HepG2 (cell line): ENCODE measurements at regions not wholly inside any gene's neighbourhood (a gene's known extent, or its start where the extent isn't known, plus 50 kb on each side); places are given as distances from the start of the nearest gene placed in this dataset.

Experiments used
- ATAC-seq: fragments of 200-7000 bp; cut with Tn5 transposase; 3 replicates; pipeline ENCODE4 v1.9.1; 2020; ENCODE audit warnings: mild to moderate bottlenecking, moderate library complexity
- BruUV-seq: library from RNA; stranded (reverse); fragments of 400-500 nt; replicated peaks from 2 replicates; lab custom pipeline; 2021; lab: Mats Ljungman, UMichigan
- CTCF ChIA-PET: fragments of 300-600 bp; formaldehyde crosslinking; extraction: SDS; loops from one replicate; lab custom pipeline; 2021; ENCODE audit warnings: low total read pairs, inconsistent platforms, low intra/inter-chr PET ratio; lab: Yijun Ruan, JAX
- POLR2A ChIA-PET: fragments of 350-600 bp; sonication (Branson Sonifier 250); formaldehyde crosslinking; loops from one replicate; lab custom pipeline; 2020; ENCODE audit warnings: antibody characterized with exemption, inconsistent platforms; lab: Yijun Ruan, JAX
- DNase-seq: peaks from one replicate; pipeline ENCODE4 v3.0.0-alpha.2; 2015; ENCODE audit warnings: low spot score
- FAIRE-seq: peaks from 3 replicates; lab custom pipeline; 2011; peaks lifted over from hg19 to GRCh38; lab: Jason Lieb, UNC
- H2AFZ ChIP-seq: one replicate; pipeline ENCODE4 v1.6.1; 2011; ENCODE audit warnings: low read length, inconsistent platforms
- H3K27ac ChIP-seq: fragments of 300-600 bp; 3 replicates; pipeline ENCODE4 v1.8.0; 2011; ENCODE audit warnings: mixed run types, mild to moderate bottlenecking, mixed read lengths, low read length, inconsistent platforms; ENCODE audit not compliant: insufficient read depth; ENCODE audit errors: extremely low read length
- H3K27me3 ChIP-seq, 2 experiments: fragments of 200-600 bp in 1 of 2; 2 replicates in 1 of 2; 3 replicates in 1 of 2; pipeline versions ENCODE4 v1.6.0 to v1.8.0; 2011; ENCODE audit warnings: low read length in 2 of 2, mild to moderate bottlenecking in 2 of 2, moderate library complexity in 2 of 2, inconsistent platforms in 1 of 2; ENCODE audit not compliant: insufficient read depth in 2 of 2, control insufficient read depth in 1 of 2
- H3K36me3 ChIP-seq, 2 experiments: fragments of 200-600 bp in 1 of 2; replicated peaks in 1 of 2; 2 replicates in 1 of 2; 3 replicates in 1 of 2; pipeline versions ENCODE4 v1.5.1 to v1.8.0; 2011; ENCODE audit warnings: low read length in 2 of 2, inconsistent platforms in 1 of 2; ENCODE audit not compliant: insufficient read depth in 2 of 2, control insufficient read depth in 1 of 2
- H3K4me1 ChIP-seq: 2 replicates; pipeline ENCODE4 v1.5.1; 2012; ENCODE audit warnings: low read length, inconsistent platforms; ENCODE audit not compliant: insufficient read depth
- H3K4me2 ChIP-seq: 2 replicates; pipeline ENCODE4 v1.6.0; 2011; ENCODE audit warnings: low read depth, low read length, inconsistent platforms
- H3K4me3 ChIP-seq, 3 experiments: fragments of 200-600 bp in 1 of 3; sonication (generic), shearing (Covaris generic) in 1 of 3; replicated peaks in 1 of 3; 2 replicates each; pipeline ENCODE4 v1.5.1; 2011 to 2016; ENCODE audit warnings: low read length in 3 of 3, inconsistent platforms in 2 of 3, low read depth in 2 of 3, mild to moderate bottlenecking in 2 of 3, control low read depth in 1 of 3, mixed read lengths in 1 of 3; ENCODE audit not compliant: insufficient read depth in 1 of 3
- H3K79me2 ChIP-seq: one replicate; pipeline ENCODE4 v1.6.1; 2011; ENCODE audit warnings: low read length, inconsistent platforms; ENCODE audit not compliant: insufficient read depth
- H3K9ac ChIP-seq: 2 replicates; pipeline ENCODE4 v1.6.0; 2011; ENCODE audit warnings: mild to moderate bottlenecking, low read depth, low read length, inconsistent platforms; ENCODE audit not compliant: insufficient read depth
- H3K9me3 ChIP-seq: 2 replicates; pipeline ENCODE4 v1.5.1; 2012; ENCODE audit warnings: mild to moderate bottlenecking, low read length
- H4K20me1 ChIP-seq: 2 replicates; pipeline ENCODE4 v1.6.0; 2011; ENCODE audit warnings: inconsistent platforms, mild to moderate bottlenecking, low read length, moderate library complexity; ENCODE audit not compliant: insufficient read depth
- CTCF ChIP-seq: sonication (generic); formaldehyde crosslinking; IDR thresholded peaks from 2 replicates; pipeline ENCODE4 v1.5.0; 2020; ENCODE audit warnings: mild to moderate bottlenecking, missing genetic modification reagents, moderate library complexity
- HNRNPUL1 ChIP-seq: fragments of 200-400 bp; formaldehyde crosslinking; IDR thresholded peaks from 2 replicates; pipeline ENCODE4 v1.6.1; 2017; ENCODE audit warnings: low read depth, mild to moderate bottlenecking, low read length, moderate library complexity
- SMC3 ChIP-seq: IDR thresholded peaks from 2 replicates; pipeline ENCODE4 v1.6.1; 2011; ENCODE audit warnings: low read length, improper control_type of control experiment
- STAG1 ChIP-seq: sonication (generic); formaldehyde crosslinking; IDR thresholded peaks from 2 replicates; pipeline ENCODE4 v1.4.0; 2020; ENCODE audit warnings: missing genetic modification reagents
- SYNCRIP ChIP-seq: fragments of 200-400 bp; formaldehyde crosslinking; IDR thresholded peaks from 2 replicates; pipeline ENCODE4 v1.6.1; 2018; ENCODE audit warnings: mild to moderate bottlenecking, low read depth, low read length; ENCODE audit not compliant: insufficient read depth
- ZNF7 ChIP-seq: IDR thresholded peaks from 2 replicates; pipeline ENCODE4 v1.6.1; 2016; ENCODE audit warnings: missing biosample characterization, missing genetic modification reagents
- ZNF746 ChIP-seq: sonication (generic); formaldehyde crosslinking; IDR thresholded peaks from 2 replicates; pipeline ENCODE4 v1.8.0; 2022; ENCODE audit warnings: mild to moderate bottlenecking, missing genetic modification reagents
- ZZZ3 ChIP-seq: sonication (generic); formaldehyde crosslinking; IDR thresholded peaks from 2 replicates; pipeline ENCODE4 v1.4.0; 2020; ENCODE audit warnings: missing genetic modification reagents, mild to moderate bottlenecking, borderline replicate concordance
- WGBS: methylation state at CpG from one replicate; pipeline ENCODE4 v1.1.6; 2017; ENCODE audit warnings: low lambda C conversion rate; 5-methylcytosine and 5-hydroxymethylcytosine counted together
- in situ Hi-C: cut with HindIII; loops from 2 replicates; pipeline ENCODE4 v1.10.0; 2017; ENCODE audit warnings: low pct_unique_long_range_greater_than_20kb; ENCODE audit not compliant: extremely low pct_ligation_motif_present
- intact Hi-C: fragments of 100-400 bp; cut with micrococcal nuclease; formaldehyde crosslinking; loops from one replicate; pipeline ENCODE4 v1.10.0; 2022; ENCODE audit not compliant: unreplicated experiment

DNA sequence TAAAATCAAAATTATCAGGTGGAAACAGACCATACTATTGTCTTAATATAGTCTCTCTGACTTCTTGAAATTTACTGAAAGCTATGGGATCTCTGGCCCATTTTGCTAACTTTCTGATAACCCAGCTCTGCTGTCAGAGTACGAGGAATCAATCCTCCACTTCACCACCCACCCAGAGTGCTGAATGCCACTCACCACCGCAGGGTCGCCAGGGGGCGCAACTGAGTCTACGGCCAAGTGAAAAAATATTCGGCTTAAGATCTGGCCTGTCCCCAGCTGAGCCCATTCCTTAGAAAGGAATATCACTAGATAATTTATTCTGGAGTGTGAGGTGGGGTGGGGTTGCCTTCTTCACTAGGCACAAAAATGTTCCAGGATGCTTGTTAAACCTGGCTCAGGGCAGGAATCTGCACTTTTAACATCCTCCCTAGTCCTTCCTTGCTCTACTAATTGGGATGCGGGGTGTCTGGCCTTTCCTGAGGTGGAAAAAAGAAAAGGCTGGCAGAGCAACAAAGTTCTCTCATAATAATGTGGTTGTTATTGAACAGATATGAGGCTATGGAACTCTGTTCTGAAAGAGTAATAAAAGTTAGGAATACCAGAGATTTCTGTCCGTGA is 520.6 kb downstream of the MFSD1 start:
- ChIA-PET CTCF (no interaction called here), POLR2A (no interaction called here)
- intact Hi-C loops (loop anchor here (1.0 kb wide), 1 partner anchor 483 kb away; no protein-coding TSS in a partner anchor), in situ Hi-C loops (no loop called here)
- no peaks in the 10 kb centered on the region for H3K79me2 ChIP-seq
- FAIRE-seq (no peak), DNase-seq (peak; percentile 7), ATAC-seq (peak; percentile 70)
- H2AFZ ChIP-seq, result no peak overlapping the region
- H3K27ac ChIP-seq, result no peak overlapping the region
- H4K20me1 ChIP-seq, result no peaks in the 10 kb centered on the region
- no peak overlapping the region for H3K4me3 ChIP-seq
- no peaks in the 10 kb centered on the region for H3K9me3 ChIP-seq
- no peaks in the 10 kb centered on the region for H3K4me1 ChIP-seq
- H3K27me3 ChIP-seq, result no peaks in the 10 kb centered on the region
- TF ChIP-seq CTCF (CRISPR knock-in tag) (peak; percentile 57), STAG1 (CRISPR knock-in tag) (peak; percentile 38), ZZZ3 (CRISPR knock-in tag) (no peak), SYNCRIP (no peak), ZNF7 (CRISPR knock-in tag) (no peak), HNRNPUL1 (no peak), SMC3 (peak; percentile 37; the same call in 1 of the 2 replicates), ZNF746 (CRISPR knock-in tag) (no peak)
- no TSS peak for BruUV-seq
- no peak overlapping the region for H3K9ac ChIP-seq
- WGBS, result 8% methylated on average over 8 of the region's 8 CpGs
- H3K36me3 ChIP-seq, result no peaks in the 10 kb centered on the region
- no peak overlapping the region for H3K4me2 ChIP-seq
